H54 (cell line): ENCODE measurements at regions not wholly inside any gene's neighbourhood (a gene's known extent, or its start where the extent isn't known, plus 50 kb on each side); places are given as distances from the start of the nearest gene placed in this dataset.
"Not testable (repeated sequence)": the region's sequence is repeated elsewhere in the genome, so short reads cannot be mapped to it uniquely, and the experiment has no call there.

Experiments used
- DNase-seq: peaks from one replicate; pipeline ENCODE4 v3.0.0; 2011; ENCODE audit warnings: low spot score, mixed read lengths; ENCODE audit not compliant: insufficient read length
- FAIRE-seq: peaks from 3 replicates; lab custom pipeline; 2011; peaks lifted over from hg19 to GRCh38; lab: Jason Lieb, UNC
- POLR2A ChIP-seq: IDR thresholded peaks from 2 replicates; pipeline ENCODE4 v1.6.1; 2011; ENCODE audit warnings: low read depth, mild to moderate bottlenecking, low read length

DNA sequence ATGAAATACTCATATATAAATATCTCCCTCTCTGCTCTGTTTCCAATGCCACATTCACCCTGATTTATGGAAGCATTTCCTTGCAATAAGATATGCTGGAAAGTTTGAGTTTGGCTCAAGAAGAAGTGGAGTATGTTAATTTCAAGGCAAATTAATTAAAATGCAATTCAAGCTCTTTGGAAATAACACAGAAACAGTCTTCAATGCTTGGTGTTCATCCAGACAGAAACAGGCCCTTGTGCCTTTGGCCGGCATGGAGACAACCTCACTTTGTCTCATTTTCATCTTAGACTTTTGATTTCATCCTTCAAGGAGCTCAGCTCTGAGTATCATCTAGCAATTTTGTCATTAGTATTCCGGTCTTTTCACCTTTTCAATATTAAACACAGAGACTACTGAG, 210.0 kb downstream of the C16orf95 start:
- no peak for FAIRE-seq
- DNase-seq: no peak
- TF ChIP-seq POLR2A: no peak

DNA sequence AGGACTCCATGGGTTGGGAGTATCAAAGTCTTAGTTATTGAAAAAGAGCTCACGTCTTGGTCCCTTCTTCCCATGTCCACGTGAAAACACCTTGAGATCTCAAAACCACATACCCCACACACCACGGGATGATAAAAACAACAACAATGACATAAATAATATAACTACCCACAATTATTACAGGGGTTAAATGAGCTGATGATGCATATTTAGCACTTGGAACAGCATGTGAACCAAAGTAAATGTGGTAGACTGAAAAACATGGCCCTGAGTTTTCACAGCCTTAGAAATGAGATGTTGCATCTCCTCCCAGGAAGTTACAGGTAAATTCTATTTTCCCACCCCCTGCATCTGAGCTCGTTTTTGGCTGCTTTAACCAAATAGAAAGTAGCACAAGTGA, 208.9 kb downstream of the C16orf95 start:
- FAIRE-seq (no peak), DNase-seq (no peak)
- TF ChIP-seq POLR2A: no peak

DNA sequence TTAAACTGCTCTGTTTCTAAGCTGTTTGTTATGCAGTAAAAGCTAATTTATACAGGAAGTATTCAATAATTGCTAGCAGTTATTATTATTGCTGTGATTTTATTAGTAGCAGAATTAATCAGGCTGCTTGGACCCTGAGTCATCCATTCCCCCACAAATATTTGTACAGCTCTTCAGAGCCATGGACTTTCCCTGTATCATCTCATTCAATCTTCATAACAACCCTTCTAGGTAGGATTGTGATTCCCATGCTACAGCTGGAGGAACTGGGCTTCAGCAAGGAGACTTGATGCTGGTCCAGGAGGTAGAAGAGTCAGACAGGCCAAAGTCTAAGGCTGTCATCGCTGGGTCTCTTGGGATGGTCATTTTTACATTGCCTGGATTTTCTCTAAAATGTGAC, 208.3 kb downstream of the C16orf95 start:
- FAIRE-seq (no peak), DNase-seq (no peak)
- no peak for TF ChIP-seq POLR2A

DNA sequence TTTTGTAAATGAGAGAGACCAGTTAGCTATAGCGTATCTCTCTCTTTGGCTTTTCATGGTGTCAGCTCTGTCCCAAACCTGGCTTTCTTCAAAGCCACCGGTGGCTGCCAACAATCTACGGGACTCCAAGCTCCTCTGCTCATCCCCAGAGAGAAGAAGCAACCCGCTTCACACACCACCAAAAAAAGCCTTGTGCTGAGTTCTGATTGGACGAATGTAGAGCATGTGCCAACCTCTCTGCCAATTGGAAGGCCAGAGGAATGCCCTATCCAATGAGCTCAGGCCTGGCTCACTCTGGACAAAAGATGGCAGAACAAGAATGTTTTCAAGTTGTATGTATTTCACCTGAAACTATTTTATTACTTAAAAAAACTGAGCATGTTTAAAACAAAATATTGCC, 202.4 kb downstream of the C16orf95 start:
- FAIRE-seq (no peak), DNase-seq (no peak)

DNA sequence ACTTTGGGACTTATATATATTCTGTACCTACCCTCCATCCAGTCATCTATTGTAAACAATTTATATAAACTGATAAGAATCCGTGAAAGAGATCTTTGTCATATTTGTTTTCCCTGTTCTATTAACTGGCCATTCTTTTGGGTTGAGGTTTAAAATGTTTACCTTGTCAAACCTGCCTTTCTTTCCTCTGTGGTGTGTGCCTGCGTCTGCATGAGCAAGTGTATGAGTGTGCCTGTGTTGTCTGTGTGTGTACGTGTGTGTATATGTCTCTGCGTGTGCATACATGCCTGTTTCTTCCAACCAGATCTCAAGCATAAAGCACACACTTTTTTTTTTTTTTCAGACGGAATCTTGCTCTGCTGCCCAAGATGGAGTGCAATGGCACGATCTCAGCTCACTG, 201.5 kb downstream of the C16orf95 start:
- no peak for TF ChIP-seq POLR2A
- no peak for DNase-seq
- no peak for FAIRE-seq

More for the DNA sequence above, 202.4 kb downstream of the C16orf95 start:
- TF ChIP-seq POLR2A: no peak

DNA sequence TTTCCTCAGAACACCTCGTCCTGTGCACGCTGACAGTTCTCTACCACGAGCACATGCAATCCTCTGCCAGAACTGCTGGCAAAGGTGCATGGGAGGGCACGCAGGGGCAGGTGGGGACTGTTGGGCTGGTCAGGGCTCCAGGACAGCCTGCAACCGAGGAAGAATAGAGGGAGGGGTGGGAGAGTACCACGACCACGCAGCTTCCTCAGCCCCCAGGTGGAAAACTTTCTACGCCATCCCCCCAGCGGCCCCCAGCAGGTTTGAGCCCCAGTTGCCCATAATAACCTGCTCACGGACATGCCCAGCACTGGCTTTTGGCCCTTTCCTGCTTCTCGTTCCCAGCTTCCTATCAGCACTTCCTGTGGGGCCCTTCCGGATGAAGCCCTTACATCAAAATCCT, 199.3 kb downstream of the C16orf95 start:
- FAIRE-seq (no peak), DNase-seq (no peak)
- TF ChIP-seq POLR2A: no peak

DNA sequence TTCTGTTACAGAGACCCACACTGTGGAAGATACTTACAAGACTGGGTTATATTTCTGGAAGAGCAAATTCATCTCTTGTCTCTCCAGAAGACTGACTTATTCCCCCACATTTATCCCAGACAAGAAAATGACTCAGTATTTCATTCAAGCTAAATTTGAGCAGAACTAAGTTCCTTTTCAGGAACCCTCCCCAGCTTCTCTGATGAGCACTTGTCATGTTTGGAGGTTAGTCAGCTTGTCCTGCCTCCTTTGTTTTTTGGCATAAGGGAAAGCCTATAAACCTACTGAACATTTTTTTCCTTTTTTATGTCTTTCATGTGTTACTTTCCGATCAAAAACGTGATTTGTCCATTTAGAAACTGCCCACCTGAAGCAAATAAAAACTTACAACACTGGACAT, 198.0 kb downstream of the C16orf95 start:
- FAIRE-seq: no peak
- DNase-seq: no peak
- TF ChIP-seq POLR2A: no peak

DNA sequence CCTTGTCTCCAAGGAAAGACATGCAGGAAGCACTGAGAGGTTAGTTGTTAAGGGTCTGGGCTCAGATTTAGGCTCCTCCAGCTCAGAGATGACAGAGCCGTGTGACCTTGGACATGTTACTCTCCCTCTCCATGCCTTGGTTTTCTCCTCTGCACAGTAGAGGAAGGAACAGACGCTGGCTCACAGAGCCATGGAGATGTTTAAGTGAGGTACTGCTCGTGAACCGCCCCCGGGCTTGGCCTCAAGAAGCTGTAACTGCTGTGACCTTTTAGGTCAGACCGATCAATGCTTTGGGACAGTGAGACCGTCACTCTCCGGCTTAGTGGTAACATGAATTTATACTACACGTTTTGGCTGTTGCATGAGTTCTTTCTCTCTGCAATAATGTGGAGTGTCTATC, 197.4 kb downstream of the C16orf95 start:
- FAIRE-seq (no peak), DNase-seq (no peak)
- no peak for TF ChIP-seq POLR2A

DNA sequence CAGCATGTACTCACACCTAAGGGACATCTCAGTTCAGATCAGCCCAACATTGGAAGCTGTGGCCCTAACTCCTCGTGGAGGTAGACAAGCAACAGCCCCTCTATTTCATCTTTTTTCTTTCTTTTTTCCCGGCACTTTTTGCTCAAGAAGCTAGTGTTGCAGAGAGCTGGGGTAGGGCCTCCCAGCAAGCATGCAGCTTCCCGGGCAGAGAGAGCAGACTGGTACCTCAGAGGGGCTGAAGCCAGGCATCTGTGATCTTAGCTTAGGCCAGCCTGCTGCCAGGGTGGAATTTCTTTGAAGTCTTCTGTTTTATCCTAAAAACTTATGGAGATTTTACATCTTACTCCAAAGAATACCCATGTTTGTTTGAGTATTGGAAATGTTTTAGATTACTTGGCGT, 195.4 kb downstream of the C16orf95 start:
- FAIRE-seq: no peak
- no peak for TF ChIP-seq POLR2A
- DNase-seq: no peak

DNA sequence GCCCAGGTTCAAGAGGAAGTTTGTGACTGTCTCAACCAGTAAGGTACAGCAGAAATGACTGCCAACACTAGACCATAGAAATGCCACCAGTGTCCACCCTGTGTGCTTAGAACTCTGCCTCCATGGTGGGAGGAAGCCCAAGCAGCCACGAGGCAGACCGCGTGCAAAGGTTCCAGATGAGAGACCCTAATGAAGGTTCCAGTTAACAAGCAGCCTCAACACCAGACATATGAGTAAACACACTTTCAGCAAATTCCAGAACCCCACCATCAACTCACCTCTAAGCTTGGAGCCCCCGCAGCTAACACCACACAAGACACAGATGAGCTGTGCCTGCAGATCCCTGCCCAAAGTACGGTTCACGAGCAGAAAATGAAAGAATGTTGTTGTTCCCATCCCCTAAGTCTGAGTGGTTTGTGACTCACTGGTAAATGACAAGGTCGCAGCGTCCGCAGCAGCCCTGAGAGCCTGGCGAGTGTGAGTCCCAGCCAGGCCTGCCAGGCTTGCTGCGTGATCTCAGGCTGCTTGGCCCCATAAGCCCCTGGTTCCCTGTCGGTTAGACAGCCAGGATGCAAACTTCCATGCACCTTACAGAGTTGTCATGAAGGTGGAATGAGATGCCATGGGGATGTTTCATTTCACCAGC, 193.7 kb downstream of the C16orf95 start:
- DNase-seq: no peak
- TF ChIP-seq POLR2A: no peak
- no peak for FAIRE-seq

DNA sequence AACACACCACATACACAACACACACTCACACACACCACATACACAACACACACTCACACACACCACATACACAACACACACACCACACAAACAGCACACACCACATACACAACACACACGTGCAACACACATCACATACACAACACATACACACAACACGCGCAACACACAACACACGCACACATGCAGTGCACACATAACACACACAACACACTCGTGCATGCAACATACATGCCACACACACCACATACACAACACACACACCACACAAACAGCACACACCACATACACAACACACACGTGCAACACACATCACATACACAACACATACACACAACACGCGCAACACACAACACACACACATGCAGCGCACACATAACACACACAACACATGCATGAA, 192.8 kb downstream of the C16orf95 start:
- DNase-seq, FAIRE-seq: not testable (repeated sequence)

DNA sequence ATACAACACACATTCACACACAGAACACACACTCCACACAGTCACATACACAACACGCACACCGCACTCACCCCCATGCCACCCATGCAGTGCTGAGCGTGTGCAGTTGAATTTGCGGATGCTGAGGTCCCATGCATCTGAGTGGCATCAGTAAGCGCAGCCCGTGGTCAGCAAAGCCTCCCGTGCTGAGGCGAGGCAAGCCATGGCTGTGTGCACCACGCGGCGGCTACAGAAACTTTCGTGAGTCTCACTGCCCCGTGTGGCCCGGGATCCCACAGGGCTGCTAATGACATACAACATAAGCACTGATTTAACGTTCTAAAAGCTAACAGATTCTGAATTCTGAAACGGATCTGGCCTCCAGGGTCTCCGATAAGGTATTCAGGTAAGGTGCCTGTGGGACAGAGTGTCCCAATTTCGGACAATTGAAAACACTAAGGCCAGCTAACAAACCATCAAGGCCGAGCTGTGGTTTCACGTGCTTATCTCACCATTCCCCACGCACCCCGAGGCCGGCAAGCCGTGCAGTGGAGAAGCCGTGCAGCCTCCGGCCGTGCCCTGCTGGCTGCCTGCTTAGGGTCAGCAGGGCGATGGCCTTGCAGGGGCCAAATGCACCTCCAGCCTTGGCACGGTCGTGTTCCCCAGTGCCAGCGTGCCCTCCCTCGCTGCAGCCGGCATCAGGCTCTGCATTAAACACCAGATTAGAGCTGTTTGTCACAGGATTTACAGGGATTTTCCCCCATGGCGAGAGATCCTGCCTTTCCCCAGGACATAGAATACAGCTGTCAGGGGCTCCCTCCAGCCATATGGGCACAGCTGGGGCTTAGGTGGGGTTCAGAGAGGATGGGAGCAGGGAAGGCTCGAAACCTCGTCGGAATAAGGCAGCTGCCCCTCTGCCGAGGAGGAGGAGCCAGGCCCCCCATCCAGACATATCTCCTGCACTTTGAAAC, 191.7 kb downstream of the C16orf95 start:
- FAIRE-seq: no peak
- no peak for DNase-seq
- no peak for TF ChIP-seq POLR2A

DNA sequence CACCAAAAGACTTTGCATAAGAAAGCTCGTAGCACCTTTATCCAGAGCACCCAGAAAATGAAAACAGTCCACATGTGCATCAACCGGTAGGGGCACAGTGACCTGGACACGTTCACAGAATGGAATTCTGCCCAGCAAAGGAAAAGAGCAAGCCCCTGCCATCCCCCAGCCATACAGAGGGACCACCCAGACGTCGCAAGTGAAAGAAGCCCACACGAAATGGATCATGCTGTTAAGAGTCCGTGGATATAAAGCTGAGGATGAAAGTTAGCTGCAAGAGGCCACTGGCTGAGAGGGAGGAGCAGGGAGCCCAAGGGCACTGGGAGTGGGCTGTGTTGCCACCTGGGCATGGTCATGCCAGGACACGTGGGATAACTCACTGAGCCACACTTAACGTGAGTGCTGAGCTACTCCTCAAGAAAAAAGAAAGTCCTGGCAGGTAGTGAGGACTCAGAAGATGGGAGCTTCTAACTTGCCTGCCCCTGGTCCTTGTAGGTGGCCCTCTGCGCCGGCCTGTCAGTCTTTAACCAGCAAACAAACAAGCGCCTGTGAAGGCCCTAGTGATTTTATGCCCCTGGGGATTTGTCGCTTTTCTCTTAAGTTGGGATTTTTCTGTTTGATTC, 190.7 kb downstream of the C16orf95 start:
- no peak for FAIRE-seq
- TF ChIP-seq POLR2A: no peak
- DNase-seq: no peak

DNA sequence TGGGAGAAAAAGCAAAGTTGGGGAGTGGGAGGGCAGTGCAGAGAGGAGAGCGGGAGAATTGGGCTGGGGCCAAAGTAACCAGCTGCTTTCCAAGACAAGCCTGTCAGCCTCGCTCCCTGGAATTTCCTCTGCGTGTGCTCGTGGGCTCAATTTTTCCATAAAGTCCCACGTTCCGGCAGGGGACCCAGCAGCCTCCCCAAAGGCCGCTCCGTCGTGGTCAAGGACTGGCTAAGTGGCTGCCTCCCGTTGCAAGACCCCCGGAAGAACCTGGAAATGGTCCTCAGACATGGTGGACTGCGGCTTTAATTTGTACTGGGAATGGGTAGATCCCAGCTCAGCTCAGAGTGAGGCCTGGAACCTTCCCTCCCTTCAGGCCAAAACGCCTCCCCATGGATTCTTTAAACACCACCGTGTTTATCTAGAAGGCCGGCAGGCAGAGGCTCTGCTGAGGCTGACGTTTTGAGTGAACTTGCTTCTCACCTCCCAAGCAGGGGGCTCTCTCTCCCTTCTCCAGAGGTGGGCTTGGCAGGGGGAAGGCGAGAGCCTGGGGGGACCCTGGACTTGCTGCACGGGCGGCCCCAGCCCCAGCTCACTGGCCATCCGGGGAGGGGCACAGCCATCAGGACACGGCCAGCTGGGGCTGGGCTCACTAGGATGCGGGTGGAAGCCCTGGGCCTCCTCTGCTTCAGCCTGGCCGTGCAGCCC, 190.0 kb downstream of the C16orf95 start:
- TF ChIP-seq POLR2A: no peak
- FAIRE-seq (no peak), DNase-seq (no peak)
